K562 (cell line): ENCODE measurements at regions not wholly inside any gene's neighbourhood (a gene's known extent, or its start where the extent isn't known, plus 50 kb on each side); places are given as distances from the start of the nearest gene placed in this dataset.

Experiments
- ATAC-seq: fragments of 200-7000 bp; cut with Tn5 transposase; 3 replicates; pipeline ENCODE4 v1.9.1; 2020; ENCODE audit warnings: moderate library complexity
- BruUV-seq: library from RNA; stranded (reverse); fragments of 400-500 nt; replicated peaks from 2 replicates; lab custom pipeline; 2021; lab: Mats Ljungman, UMichigan
- CTCF ChIA-PET: fragments of 300-600 bp; formaldehyde crosslinking; extraction: SDS; loops from one replicate; lab custom pipeline; 2021; ENCODE audit warnings: low intra/inter-chr PET ratio; lab: Yijun Ruan, JAX
- POLR2A ChIA-PET: fragments of 300-600, 350-650 bp; sonication (Branson Sonifier 250); formaldehyde crosslinking; extraction: SDS; loops from one replicate; lab custom pipeline; 2021; ENCODE audit warnings: antibody characterized with exemption, inconsistent platforms; lab: Yijun Ruan, JAX
- DNase-seq, 4 experiments: peaks; one replicate each; pipeline versions ENCODE4 v3.0.0 to v3.0.0-alpha.2; 2011 to 2018; ENCODE audit warnings: low spot score in 3 of 4, mixed read lengths in 3 of 4; ENCODE audit errors: extremely low read depth in 1 of 4
- FAIRE-seq: peaks from 2 replicates; lab custom pipeline; 2011; peaks lifted over from hg19 to GRCh38; lab: Jason Lieb, UNC
- H2AFZ ChIP-seq: 2 replicates; pipeline ENCODE4 v1.6.0; 2011; ENCODE audit warnings: low read depth, low read length, control low read depth, inconsistent platforms
- H3K27ac ChIP-seq: fragments of 200-600 bp; 3 replicates; pipeline ENCODE4 v1.8.0; 2011; ENCODE audit warnings: low read depth, mild to moderate bottlenecking, control low read depth, inconsistent platforms, low read length, moderate library complexity, mixed read lengths; ENCODE audit errors: extremely low read depth
- H3K27me3 ChIP-seq, 2 experiments: fragments of 300-600 bp in 1 of 2; 2 replicates in 1 of 2; 3 replicates in 1 of 2; pipeline versions ENCODE4 v1.6.0 to v1.8.0; 2011; ENCODE audit warnings: inconsistent platforms in 2 of 2, low read length in 2 of 2, mild to moderate bottlenecking in 1 of 2, mixed read lengths in 1 of 2, moderate library complexity in 1 of 2; ENCODE audit not compliant: control insufficient read depth in 2 of 2, insufficient read depth in 2 of 2
- H3K36me3 ChIP-seq: fragments of 300-600 bp; 3 replicates; pipeline ENCODE4 v1.8.0; 2011; ENCODE audit warnings: mild to moderate bottlenecking, low read length, inconsistent platforms; ENCODE audit not compliant: control insufficient read depth, insufficient read depth
- H3K4me1 ChIP-seq, 2 experiments: fragments of 200-600 bp in 1 of 2; replicated peaks in 1 of 2; 2 replicates in 1 of 2; 3 replicates in 1 of 2; pipeline versions ENCODE4 v1.5.1 to v1.8.0; 2011; ENCODE audit warnings: inconsistent platforms in 2 of 2, low read length in 2 of 2, mild to moderate bottlenecking in 1 of 2, mixed read lengths in 1 of 2, moderate library complexity in 1 of 2; ENCODE audit not compliant: control insufficient read depth in 2 of 2, insufficient read depth in 2 of 2
- H3K4me2 ChIP-seq: 2 replicates; pipeline ENCODE4 v1.6.1; 2011; ENCODE audit warnings: low read length, control low read depth, inconsistent platforms, mixed read lengths; ENCODE audit not compliant: insufficient read depth
- H3K4me3 ChIP-seq: fragments of 200-600 bp; sonication (generic), shearing (Covaris generic); 2 replicates; pipeline ENCODE4 v1.5.1; 2016; ENCODE audit warnings: control low read depth, inconsistent platforms
- H3K79me2 ChIP-seq: fragments of 200-600 bp; 3 replicates; pipeline ENCODE4 v1.8.0; 2011; ENCODE audit warnings: low read length, inconsistent platforms; ENCODE audit not compliant: control insufficient read depth, insufficient read depth
- H3K9ac ChIP-seq, 2 experiments: 2 replicates each; pipeline versions ENCODE4 v1.6.0 to v1.6.1; 2011; ENCODE audit warnings: low read depth in 2 of 2, low read length in 2 of 2, control low read depth in 1 of 2, inconsistent platforms in 1 of 2, mild to moderate bottlenecking in 1 of 2, mixed read lengths in 1 of 2; ENCODE audit not compliant: insufficient read depth in 1 of 2
- H3K9me1 ChIP-seq: one replicate; pipeline ENCODE4 v1.6.0; 2011; ENCODE audit warnings: inconsistent platforms, mild to moderate bottlenecking, low read length, moderate library complexity; ENCODE audit not compliant: control insufficient read depth, insufficient read depth
- H3K9me3 ChIP-seq: replicated peaks from 2 replicates; pipeline ENCODE4 v1.5.1; 2011; ENCODE audit warnings: low read depth, low read length, inconsistent platforms; ENCODE audit not compliant: control insufficient read depth, insufficient read depth
- H4K20me1 ChIP-seq: replicated peaks from 2 replicates; pipeline ENCODE4 v1.6.1; 2011; ENCODE audit warnings: low read length, inconsistent platforms, mixed read lengths; ENCODE audit not compliant: control insufficient read depth, insufficient read depth
- BRF2 ChIP-seq: IDR thresholded peaks from 3 replicates; pipeline ENCODE4 v1.6.1; 2011; ENCODE audit warnings: borderline replicate concordance, mild to moderate bottlenecking; ENCODE audit not compliant: insufficient read length, insufficient read depth
- CSDE1 ChIP-seq, 2 experiments: fragments of 450-650 bp; IDR thresholded peaks; 2 replicates each; pipeline ENCODE4 v1.6.1; 2016; ENCODE audit warnings: mild to moderate bottlenecking in 1 of 2
- DDX20 ChIP-seq: fragments of 450-650 bp; IDR thresholded peaks from 2 replicates; pipeline ENCODE4 v1.6.1; 2016; ENCODE audit warnings: missing genetic modification characterization, low read depth, mild to moderate bottlenecking, missing compliant biosample characterization, moderate library complexity
- EP300 ChIP-seq: IDR thresholded peaks from 2 replicates; pipeline ENCODE4 v1.6.1; 2012; ENCODE audit warnings: low read length, improper control_type of control experiment
- ESRRB ChIP-seq: fragments of 250-450 bp; sonication (Bioruptor Pico); IDR thresholded peaks from 2 replicates; pipeline ENCODE4 v1.5.0; 2020; ENCODE audit warnings: mild to moderate bottlenecking, moderate library complexity, borderline replicate concordance
- HNRNPL ChIP-seq: fragments of 200-400 bp; formaldehyde crosslinking; IDR thresholded peaks from 2 replicates; pipeline ENCODE4 v1.6.1; 2017; ENCODE audit warnings: low read depth, mild to moderate bottlenecking, low read length
- HOMEZ ChIP-seq: fragments of 250-450 bp; sonication (Bioruptor Pico); IDR thresholded peaks from 2 replicates; pipeline ENCODE4 v1.4.0; 2020; ENCODE audit warnings: mild to moderate bottlenecking, moderate library complexity
- IRF9 ChIP-seq: fragments of 450-650 bp; IDR thresholded peaks from 2 replicates; pipeline ENCODE4 v1.6.1; 2016; ENCODE audit warnings: missing biosample characterization, missing genetic modification characterization
- NRF1 ChIP-seq, 2 experiments: fragments of 450-650 bp; IDR thresholded peaks in 1 of 2; conservative IDR thresholded peaks in 1 of 2; 2 replicates each; pipeline ENCODE4 v1.6.1; 2014; ENCODE audit warnings: mild to moderate bottlenecking in 2 of 2
- RFX7 ChIP-seq: fragments of 250-450 bp; sonication (Bioruptor Pico); IDR thresholded peaks from 2 replicates; pipeline ENCODE4 v1.5.1; 2021; ENCODE audit warnings: mild to moderate bottlenecking
- SIX5 ChIP-seq, 2 experiments: IDR thresholded peaks; 2 replicates each; pipeline ENCODE4 v1.6.1; 2011; ENCODE audit warnings: low read length in 2 of 2, borderline replicate concordance in 1 of 2, low read depth in 1 of 2, mild to moderate bottlenecking in 1 of 2, moderate library complexity in 1 of 2; ENCODE audit not compliant: insufficient read depth in 1 of 2
- SMAD1 ChIP-seq: fragments of 150-350 bp; IDR thresholded peaks from 2 replicates; pipeline ENCODE4 v1.6.1; 2014; ENCODE audit warnings: low read length, low read depth; ENCODE audit not compliant: partially characterized antibody
- SNRNP70 ChIP-seq: fragments of 200-400 bp; formaldehyde crosslinking; optimal IDR thresholded peaks from 2 replicates; pipeline ENCODE3; 2017; ENCODE audit warnings: low read depth, low read length
- SRF ChIP-seq, 2 experiments: fragments of 250-450, 450-650 bp in 1 of 2; sonication (Bioruptor Pico) in 1 of 2; sonication (generic) in 1 of 2; formaldehyde crosslinking; IDR thresholded peaks; 2 replicates each; pipeline versions ENCODE4 v1.5.0 to v1.5.1; 2020 to 2022; ENCODE audit warnings: mild to moderate bottlenecking in 1 of 2, missing genetic modification reagents in 1 of 2
- TBP ChIP-seq: optimal IDR thresholded peaks from 2 replicates; pipeline ENCODE3; 2011; ENCODE audit warnings: low read depth, low read length, improper control_type of control experiment
- TCF7L2 ChIP-seq: fragments of 150-350 bp; IDR thresholded peaks from 2 replicates; pipeline ENCODE4 v1.6.1; 2016; ENCODE audit warnings: low read depth, mild to moderate bottlenecking, low read length, moderate library complexity
- ZNF354B ChIP-seq: fragments of 250-450 bp; sonication (Bioruptor Pico); IDR thresholded peaks from 2 replicates; pipeline ENCODE4 v1.4.0; 2020
- WGBS: fragments of 100-300 bp; shearing (Covaris generic); methylation state at CpG from one replicate; pipeline ENCODE4 v1.1.6; 2016; ENCODE audit warnings: low coverage, mixed read lengths; ENCODE audit not compliant: insufficient coverage; ENCODE audit errors: missing lambda C conversion rate; 5-methylcytosine and 5-hydroxymethylcytosine counted together
- in situ Hi-C: fragments of 300-500 bp; cut with MboI; formaldehyde crosslinking; loops from 4 replicates; pipeline ENCODE4 v1.15.0; 2018; ENCODE audit warnings: inconsistent platforms, mixed read lengths
- intact Hi-C: fragments of 100-400 bp; cut with micrococcal nuclease; formaldehyde crosslinking; loops from 2 replicates; pipeline ENCODE4 v1.14.2; 2022

- TF ChIP-seq TCF7L2 (no peak), CSDE1 (IDR thresholded peaks at IDR 0.05) (no peak), HOMEZ (CRISPR knock-in tag) (no peak), SIX5 (IDR thresholded peaks at IDR 0.05; ENCODE audit: borderline replicate concordance in 1 of 2, insufficient read depth in 1 of 2, low read depth in 1 of 2, low read length in 2 of 2) (no peak), NRF1 (conservative IDR thresholded peaks at IDR 0.05 in 1 of 2, IDR thresholded peaks at IDR 0.05 in 1 of 2) (no peak), DDX20 (tag) (no peak), SNRNP70 (no peak), SMAD1 (no peak), ZNF354B (CRISPR knock-in tag) (no peak)
- TF ChIP-seq, all 486 proteins: peak for 0
Observed at GRCh38 chr16:65336160-65336559, 214.3 kb upstream of the CDH11 start (continued).

- Histone ChIP-seq H3K27ac (no peak overlapping the region), H3K9me1 (no peaks in the 10 kb centered on the region), H3K4me1 (no peaks in the 10 kb centered on the region), H3K79me2 (no peaks in the 10 kb centered on the region), H3K9ac (no peak overlapping the region), H4K20me1 (no peaks in the 10 kb centered on the region), H3K4me3 (no peak overlapping the region), H3K4me2 (no peak overlapping the region), H3K9me3 (no peaks in the 10 kb centered on the region), H3K27me3 (no peaks in the 10 kb centered on the region), H3K36me3 (no peaks in the 10 kb centered on the region), H2AFZ (no peak overlapping the region)
- intact Hi-C loops (no loop called here), in situ Hi-C loops (no loop called here)
- BruUV-seq: no TSS peak
- WGBS: 0% methylated on average over 2 of the region's 2 CpGs
- TF ChIP-seq RFX7 (CRISPR knock-in tag) (no peak), ESRRB (no peak), HNRNPL (no peak), SRF (CRISPR knock-in tag; IDR thresholded peaks at IDR 0.05) (no peak), EP300 (no peak), IRF9 (tag) (no peak), BRF2 (no peak), TBP (no peak)
- POLR2A ChIA-PET: no interaction called here
- DNase-seq (no peak), FAIRE-seq (no peak), ATAC-seq (no peak)
- CTCF ChIA-PET: no interaction called here
Observed at GRCh38 chr16:65334081-65334480, 212.2 kb upstream of the CDH11 start.
